ENCODE measurements at regions not wholly inside any gene's neighbourhood (a gene's known extent, or its start where the extent isn't known, plus 50 kb on each side); places are given as distances from the start of the nearest gene placed in this dataset.

DNA sequence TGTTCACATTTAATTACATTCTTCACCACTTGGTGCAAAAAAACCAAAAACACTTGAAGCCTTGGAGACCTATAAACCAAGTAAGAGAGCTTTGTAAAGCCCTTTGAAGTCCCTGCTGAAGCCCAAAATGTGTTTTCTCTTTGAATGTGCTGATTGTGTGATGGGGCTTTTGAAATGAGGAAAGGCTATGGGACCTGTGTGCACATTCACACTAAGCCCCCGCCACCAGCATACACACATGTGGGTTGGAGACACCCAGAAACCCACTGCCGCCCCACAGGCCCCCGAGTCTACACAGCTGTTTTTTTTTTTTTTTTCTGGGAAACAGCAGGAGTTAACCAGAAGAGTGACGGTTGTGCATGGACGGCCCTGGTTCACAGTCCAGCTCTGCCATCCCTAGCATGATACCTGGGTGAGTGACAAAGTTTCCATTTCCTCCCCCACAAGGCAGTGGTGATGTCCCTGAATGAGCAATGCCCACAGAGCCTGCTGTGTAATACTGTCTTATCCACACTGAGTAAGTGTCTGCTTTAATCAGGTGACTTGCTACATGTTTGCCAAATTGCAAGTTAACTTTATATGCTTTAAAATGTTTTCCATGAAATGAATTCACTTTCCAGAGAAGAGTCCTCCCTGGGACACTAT is 154.6 kb upstream of the GDF10 start:
- H3K9me3 ChIP-seq (ENCODE audit: low read depth) = no peaks in the 10 kb centered on the region
- TF ChIP-seq, protein P1, sequence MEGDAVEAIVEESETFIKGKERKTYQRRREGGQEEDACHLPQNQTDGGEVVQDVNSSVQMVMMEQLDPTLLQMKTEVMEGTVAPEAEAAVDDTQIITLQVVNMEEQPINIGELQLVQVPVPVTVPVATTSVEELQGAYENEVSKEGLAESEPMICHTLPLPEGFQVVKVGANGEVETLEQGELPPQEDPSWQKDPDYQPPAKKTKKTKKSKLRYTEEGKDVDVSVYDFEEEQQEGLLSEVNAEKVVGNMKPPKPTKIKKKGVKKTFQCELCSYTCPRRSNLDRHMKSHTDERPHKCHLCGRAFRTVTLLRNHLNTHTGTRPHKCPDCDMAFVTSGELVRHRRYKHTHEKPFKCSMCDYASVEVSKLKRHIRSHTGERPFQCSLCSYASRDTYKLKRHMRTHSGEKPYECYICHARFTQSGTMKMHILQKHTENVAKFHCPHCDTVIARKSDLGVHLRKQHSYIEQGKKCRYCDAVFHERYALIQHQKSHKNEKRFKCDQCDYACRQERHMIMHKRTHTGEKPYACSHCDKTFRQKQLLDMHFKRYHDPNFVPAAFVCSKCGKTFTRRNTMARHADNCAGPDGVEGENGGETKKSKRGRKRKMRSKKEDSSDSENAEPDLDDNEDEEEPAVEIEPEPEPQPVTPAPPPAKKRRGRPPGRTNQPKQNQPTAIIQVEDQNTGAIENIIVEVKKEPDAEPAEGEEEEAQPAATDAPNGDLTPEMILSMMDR (IDR thresholded peaks at IDR 0.05; ENCODE audit: poor library complexity) = no peak
- TF ChIP-seq EZH2phosphoT487 (IDR thresholded peaks at IDR 0.05; ENCODE audit: low read depth, severe bottlenecking, unreplicated experiment) (no peak), EZH2 (IDR thresholded peaks at IDR 0.05; ENCODE audit: borderline replicate concordance) (no peak)
- H3K9me2 ChIP-seq (replicated peaks; ENCODE audit: insufficient read depth) = no peaks in the 10 kb centered on the region
- no peaks in the 10 kb centered on the region for H3K79me2 ChIP-seq
- no peaks in the 10 kb centered on the region for H3K27me3 ChIP-seq
- WGBS (ENCODE audit: low lambda C conversion rate, missing lambda C conversion rate) = 97% methylated on average over 5 of the region's 5 CpGs
- H3K36me3 ChIP-seq (replicated peaks; ENCODE audit: insufficient read depth, low read depth) = no peaks in the 10 kb centered on the region
- H2AFZ ChIP-seq = no peak overlapping the region
- H3K4me2 ChIP-seq = no peak overlapping the region
- H3K4me3 ChIP-seq = no peak overlapping the region
- no peak overlapping the region for H3K27ac ChIP-seq
- DNase-seq (ENCODE audit: low spot score) = no peak
- H4K20me1 ChIP-seq (ENCODE audit: insufficient read depth, poor library complexity, severe bottlenecking) = no peaks in the 10 kb centered on the region
- no peaks in the 10 kb centered on the region for H3K4me1 ChIP-seq (ENCODE audit: insufficient read depth)

DNA sequence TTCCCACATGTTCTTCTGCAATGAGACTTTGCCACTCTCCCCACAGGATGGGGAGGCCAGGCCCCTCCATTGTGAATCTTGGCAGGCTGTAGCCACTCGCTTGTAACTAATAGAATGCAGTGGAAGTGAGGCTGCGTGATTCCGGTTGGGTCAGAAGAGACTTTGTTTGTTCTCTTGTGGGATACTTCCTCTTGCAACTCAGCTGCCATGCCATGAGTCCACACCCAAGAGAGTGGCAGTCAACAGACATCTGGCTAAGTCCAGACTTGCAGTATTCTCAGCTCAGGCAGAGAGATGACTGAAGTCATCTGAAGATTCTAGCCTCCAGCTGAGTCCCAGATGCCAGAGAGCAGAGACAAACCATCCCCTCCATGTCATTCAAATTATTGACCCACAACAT is 153.4 kb upstream of the GDF10 start:
- Histone ChIP-seq H3K4me3 (no peak overlapping the region), H2AFZ (no peak overlapping the region), H3K4me1 (ENCODE audit: insufficient read depth) (no peaks in the 10 kb centered on the region), H3K27me3 (no peaks in the 10 kb centered on the region), H4K20me1 (ENCODE audit: insufficient read depth, poor library complexity, severe bottlenecking) (no peaks in the 10 kb centered on the region), H3K4me2 (no peak overlapping the region), H3K9me2 (replicated peaks; ENCODE audit: insufficient read depth) (no peaks in the 10 kb centered on the region), H3K27ac (no peak overlapping the region), H3K9me3 (ENCODE audit: low read depth) (no peaks in the 10 kb centered on the region), H3K79me2 (no peaks in the 10 kb centered on the region), H3K36me3 (replicated peaks; ENCODE audit: insufficient read depth, low read depth) (no peaks in the 10 kb centered on the region)
- no peak for DNase-seq (ENCODE audit: low spot score)
- 94% methylated on average over 3 of the region's 3 CpGs for WGBS (ENCODE audit: low lambda C conversion rate, missing lambda C conversion rate)
- TF ChIP-seq, protein P1 (IDR thresholded peaks at IDR 0.05; ENCODE audit: poor library complexity) = no peak
- no peak for TF ChIP-seq EZH2phosphoT487 (IDR thresholded peaks at IDR 0.05; ENCODE audit: low read depth, severe bottlenecking, unreplicated experiment)
- no peak for TF ChIP-seq EZH2 (IDR thresholded peaks at IDR 0.05; ENCODE audit: borderline replicate concordance)

DNA sequence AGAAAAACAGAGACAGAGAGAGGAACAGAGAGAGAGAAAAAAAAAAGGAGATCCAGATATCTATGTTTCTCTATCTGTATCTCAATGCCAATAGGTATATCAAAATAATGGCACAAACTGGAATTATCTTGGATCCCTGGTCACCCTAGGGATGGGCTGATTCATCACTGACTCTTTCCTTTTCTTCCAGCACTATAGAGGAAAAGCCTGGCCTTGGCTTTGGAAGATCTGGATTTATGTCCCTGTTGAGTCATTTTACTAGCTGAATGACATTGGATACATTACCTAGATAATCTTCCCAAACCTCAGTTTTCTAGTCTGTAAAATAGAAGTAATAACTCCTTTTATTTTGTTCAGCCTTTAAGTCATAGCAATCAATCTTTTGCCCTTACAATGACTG is 152.8 kb upstream of the GDF10 start:
- H3K36me3 ChIP-seq (replicated peaks; ENCODE audit: insufficient read depth, low read depth) = no peaks in the 10 kb centered on the region
- no peak overlapping the region for H3K4me3 ChIP-seq
- H3K9me3 ChIP-seq (ENCODE audit: low read depth) = no peaks in the 10 kb centered on the region
- no peaks in the 10 kb centered on the region for H3K9me2 ChIP-seq (replicated peaks; ENCODE audit: insufficient read depth)
- H3K4me1 ChIP-seq (ENCODE audit: insufficient read depth) = no peaks in the 10 kb centered on the region
- H3K27ac ChIP-seq = no peak overlapping the region
- H3K27me3 ChIP-seq = no peaks in the 10 kb centered on the region
- H2AFZ ChIP-seq = no peak overlapping the region
- TF ChIP-seq EZH2 (IDR thresholded peaks at IDR 0.05; ENCODE audit: borderline replicate concordance) (no peak), EZH2phosphoT487 (IDR thresholded peaks at IDR 0.05; ENCODE audit: low read depth, severe bottlenecking, unreplicated experiment) (no peak)
- TF ChIP-seq, protein P1 (IDR thresholded peaks at IDR 0.05; ENCODE audit: poor library complexity) = no peak
- H4K20me1 ChIP-seq (ENCODE audit: insufficient read depth, poor library complexity, severe bottlenecking) = no peaks in the 10 kb centered on the region
- no peak for DNase-seq (ENCODE audit: low spot score)
- no peaks in the 10 kb centered on the region for H3K79me2 ChIP-seq
- no peak overlapping the region for H3K4me2 ChIP-seq

DNA sequence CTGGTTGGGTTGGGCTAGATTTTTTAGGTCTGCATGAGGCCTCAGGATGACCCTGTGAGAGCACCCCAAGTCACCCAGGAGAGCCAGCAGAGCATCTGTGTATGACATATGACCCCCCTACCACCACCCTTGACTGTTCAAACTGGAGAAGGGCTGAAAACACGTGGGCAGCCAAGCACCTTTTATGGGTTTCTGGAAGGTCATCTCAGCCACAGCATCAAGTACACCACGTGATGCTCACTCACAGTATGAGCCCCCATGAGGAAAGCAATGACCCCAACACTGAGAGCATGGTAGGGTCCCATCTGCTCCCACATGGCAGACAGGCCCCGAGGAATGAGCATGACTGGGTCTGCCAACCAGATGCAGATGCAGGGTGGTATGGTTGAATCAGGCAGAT is 149.4 kb upstream of the GDF10 start:
- Histone ChIP-seq H3K9me3 (ENCODE audit: low read depth) (no peaks in the 10 kb centered on the region), H3K4me3 (no peak overlapping the region), H2AFZ (no peak overlapping the region), H3K27ac (no peak overlapping the region), H3K9me2 (replicated peaks; ENCODE audit: insufficient read depth) (no peaks in the 10 kb centered on the region), H3K36me3 (replicated peaks; ENCODE audit: insufficient read depth, low read depth) (no peaks in the 10 kb centered on the region), H4K20me1 (ENCODE audit: insufficient read depth, poor library complexity, severe bottlenecking) (no peaks in the 10 kb centered on the region), H3K79me2 (no peaks in the 10 kb centered on the region), H3K27me3 (no peaks in the 10 kb centered on the region), H3K4me1 (ENCODE audit: insufficient read depth) (no peaks in the 10 kb centered on the region), H3K4me2 (no peak overlapping the region)
- WGBS (ENCODE audit: low lambda C conversion rate, missing lambda C conversion rate) = 74% methylated on average over 3 of the region's 3 CpGs
- TF ChIP-seq EZH2phosphoT487 (IDR thresholded peaks at IDR 0.05; ENCODE audit: low read depth, severe bottlenecking, unreplicated experiment) = no peak
- TF ChIP-seq, protein P1 (IDR thresholded peaks at IDR 0.05; ENCODE audit: poor library complexity) = no peak
- TF ChIP-seq EZH2 (IDR thresholded peaks at IDR 0.05; ENCODE audit: borderline replicate concordance) = no peak
- no peak for DNase-seq (ENCODE audit: low spot score)

Measured in hepatocyte (in vitro differentiated cells).